OCI-LY7 (cell line): ENCODE measurements at regions not wholly inside any gene's neighbourhood (a gene's known extent, or its start where the extent isn't known, plus 50 kb on each side); places are given as distances from the start of the nearest gene placed in this dataset.

Source experiments
- CTCF ChIP-seq: fragments of 200-600 bp; sonication (generic); conservative IDR thresholded peaks from 2 replicates; pipeline ENCODE4 v1.5.1; 2014; ENCODE audit warnings: mild to moderate bottlenecking, antibody characterized with exemption, low read length, moderate library complexity, mixed read lengths
- EZH2phosphoT487 ChIP-seq: fragments of 200-600 bp; sonication (generic); IDR thresholded peaks from 2 replicates; pipeline ENCODE4 v1.6.1; 2018; ENCODE audit warnings: low read depth, borderline replicate concordance, mild to moderate bottlenecking, mixed run types, antibody characterized with exemption, low read length, moderate library complexity, mixed read lengths

GRCh38 chr1:36654586-36654985, 171.9 kb upstream of the CSF3R start:
- TF ChIP-seq CTCF (no peak), EZH2phosphoT487 (no peak)
